ENCODE measurements at regions not wholly inside any gene's neighbourhood (a gene's known extent, or its start where the extent isn't known, plus 50 kb on each side); places are given as distances from the start of the nearest gene placed in this dataset.
"Not testable (repeated sequence)": the region's sequence is repeated elsewhere in the genome, so short reads cannot be mapped to it uniquely, and the experiment has no call there.

GRCh38 chr6:13865141-13865540 is 50.8 kb upstream of the MCUR1 start:
- Histone ChIP-seq H3K4me2 (ENCODE audit: low read length) (no peak overlapping the region), H3K4me3 (ENCODE audit: low read length) (no peak overlapping the region), H3K4me1 (ENCODE audit: insufficient read depth, low read length) (peaks cover 5% of the 10 kb centered on the region), H4K20me1 (ENCODE audit: low read length) (no peaks in the 10 kb centered on the region), H2AFZ (ENCODE audit: low read length) (no peak overlapping the region), H3K27me3 (ENCODE audit: low read length) (no peaks in the 10 kb centered on the region), H3K36me3 (ENCODE audit: low read depth, low read length) (no peaks in the 10 kb centered on the region), H3K9ac (ENCODE audit: low read length) (no peak overlapping the region), H3F3A (ENCODE audit: low read length, unreplicated experiment) (no peaks in the 10 kb centered on the region), H3K9me2 (replicated peaks; ENCODE audit: low read length) (no peaks in the 10 kb centered on the region), H3K9me3 (ENCODE audit: low read length) (no peaks in the 10 kb centered on the region), H3K27ac (ENCODE audit: low read length) (no peak overlapping the region), H3K79me2 (ENCODE audit: low read length) (no peaks in the 10 kb centered on the region)
- intact Hi-C loops (cut with micrococcal nuclease), result no loop called here
- ATAC-seq, result no peak
- BruUV-seq (replicated peaks), result no TSS peak
- CTCF ChIA-PET, result no interaction called here
- DNase-seq, result no peak
- POLR2A ChIA-PET (ENCODE audit: unreplicated experiment), result no interaction called here
- no peak for TF ChIP-seq EZH2phosphoT487 (IDR thresholded peaks at IDR 0.05; ENCODE audit: borderline replicate concordance, low read length)
- TF ChIP-seq EZH2 (IDR thresholded peaks at IDR 0.05; ENCODE audit: low read length, unreplicated experiment), result no peak
- TF ChIP-seq CTCF (conservative IDR thresholded peaks at IDR 0.05; ENCODE audit: low read depth, low read length), result no peak

GRCh38 chr6:13864669-13865068 is 50.3 kb upstream of the MCUR1 start:
- H4K20me1 ChIP-seq (ENCODE audit: low read length); H3K9me3 ChIP-seq (ENCODE audit: low read length); CTCF ChIA-PET; DNase-seq; BruUV-seq (replicated peaks); H3K4me3 ChIP-seq (ENCODE audit: low read length); H3K9ac ChIP-seq (ENCODE audit: low read length); H3K27me3 ChIP-seq (ENCODE audit: low read length); ATAC-seq; H3K79me2 ChIP-seq (ENCODE audit: low read length); H3K4me2 ChIP-seq (ENCODE audit: low read length); H3K27ac ChIP-seq (ENCODE audit: low read length); H3K4me1 ChIP-seq (ENCODE audit: insufficient read depth, low read length); intact Hi-C loops (cut with micrococcal nuclease); H3K36me3 ChIP-seq (ENCODE audit: low read depth, low read length); H3K9me2 ChIP-seq (replicated peaks; ENCODE audit: low read length); H3F3A ChIP-seq (ENCODE audit: low read length, unreplicated experiment); H2AFZ ChIP-seq (ENCODE audit: low read length); POLR2A ChIA-PET (ENCODE audit: unreplicated experiment): not testable (repeated sequence)
